ENCODE measurements at regions not wholly inside any gene's neighbourhood (a gene's known extent, or its start where the extent isn't known, plus 50 kb on each side); places are given as distances from the start of the nearest gene placed in this dataset.

DNA sequence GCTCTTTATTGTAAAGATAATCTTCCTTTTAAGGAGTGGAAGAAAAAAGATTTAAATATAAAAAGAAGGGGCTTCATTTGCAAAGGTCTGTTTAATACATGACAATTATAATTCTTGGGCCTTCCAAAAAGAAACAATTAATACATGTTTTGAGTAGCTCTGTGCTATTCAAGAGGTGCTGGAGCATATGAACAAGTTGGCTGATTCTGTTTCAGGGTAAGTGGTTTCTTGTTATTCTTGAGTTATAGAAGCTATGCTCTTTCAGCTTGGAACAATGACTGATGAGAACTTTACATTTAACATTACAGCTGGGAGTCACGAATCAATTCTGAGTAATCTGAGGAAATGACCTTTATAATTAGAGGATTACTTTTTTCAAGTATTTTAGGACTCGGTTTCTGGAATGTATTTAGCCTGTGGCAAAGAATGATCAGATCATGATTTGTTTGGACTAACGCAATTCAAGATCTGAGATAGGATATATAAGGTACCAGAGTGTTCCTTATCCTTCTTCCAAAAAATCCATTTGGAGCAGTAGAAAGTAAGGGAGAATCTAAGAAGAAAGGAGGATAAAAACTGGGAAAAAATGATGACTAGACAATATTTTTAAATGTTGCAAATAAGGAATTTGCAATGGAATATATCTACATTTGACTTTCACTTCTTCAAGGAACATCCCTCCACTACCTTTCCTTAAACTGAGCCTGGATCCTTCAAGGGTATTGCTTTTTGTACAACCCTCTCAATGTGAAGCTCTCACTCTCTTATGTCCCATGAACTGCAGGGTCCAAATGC is 77.1 kb upstream of the KCTD3 start:
- H3K4me2 ChIP-seq (ENCODE audit: insufficient read depth, low read length), result no peak overlapping the region
- DNase-seq (ENCODE audit: extremely low read depth in 1 of 4, low spot score in 3 of 4), result no peak
- CTCF ChIA-PET (ENCODE audit: low intra/inter-chr PET ratio), result no interaction called here
- H3K36me3 ChIP-seq (ENCODE audit: control insufficient read depth, insufficient read depth, low read length), result no peaks in the 10 kb centered on the region
- no peak for ATAC-seq
- H3K27ac ChIP-seq (ENCODE audit: extremely low read depth, low read depth, low read length), result no peak overlapping the region
- no peak overlapping the region for H3K4me3 ChIP-seq
- 2% methylated on average over 3 of the region's 3 CpGs for WGBS (ENCODE audit: insufficient coverage, low coverage, missing lambda C conversion rate)
- H4K20me1 ChIP-seq (replicated peaks; ENCODE audit: control insufficient read depth, insufficient read depth, low read length), result no peaks in the 10 kb centered on the region
- no peaks in the 10 kb centered on the region for H3K4me1 ChIP-seq (replicated peaks in 1 of 2; ENCODE audit: control insufficient read depth in 2 of 2, insufficient read depth in 2 of 2, low read length in 2 of 2)
- H3K9ac ChIP-seq (ENCODE audit: insufficient read depth in 1 of 2, low read depth in 2 of 2, low read length in 2 of 2), result no peak overlapping the region
- no peaks in the 10 kb centered on the region for H3K9me1 ChIP-seq (ENCODE audit: control insufficient read depth, insufficient read depth, low read length)
- no peak overlapping the region for H2AFZ ChIP-seq (ENCODE audit: low read depth, low read length)
- intact Hi-C loops (cut with micrococcal nuclease), result loop anchor here (10.0 kb wide), 1 partner anchor 55 kb away; no protein-coding TSS in a partner anchor
- POLR2A ChIA-PET, result interaction anchor here (0.5 to 0.7 kb wide), 2 partner anchors 17 to 1097 kb away, joined by 3 to 4 read pairs; no protein-coding TSS in a partner anchor
- TF ChIP-seq, protein P1, sequence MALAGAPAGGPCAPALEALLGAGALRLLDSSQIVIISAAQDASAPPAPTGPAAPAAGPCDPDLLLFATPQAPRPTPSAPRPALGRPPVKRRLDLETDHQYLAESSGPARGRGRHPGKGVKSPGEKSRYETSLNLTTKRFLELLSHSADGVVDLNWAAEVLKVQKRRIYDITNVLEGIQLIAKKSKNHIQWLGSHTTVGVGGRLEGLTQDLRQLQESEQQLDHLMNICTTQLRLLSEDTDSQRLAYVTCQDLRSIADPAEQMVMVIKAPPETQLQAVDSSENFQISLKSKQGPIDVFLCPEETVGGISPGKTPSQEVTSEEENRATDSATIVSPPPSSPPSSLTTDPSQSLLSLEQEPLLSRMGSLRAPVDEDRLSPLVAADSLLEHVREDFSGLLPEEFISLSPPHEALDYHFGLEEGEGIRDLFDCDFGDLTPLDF (CRISPR knock-in tag; IDR thresholded peaks at IDR 0.05), result no peak
- TF ChIP-seq FUS (optimal IDR thresholded peaks at IDR 0.05; ENCODE audit: low read depth, low read length) (no peak), ZNF583 (CRISPR knock-in tag; IDR thresholded peaks at IDR 0.05) (no peak), TFAM (CRISPR knock-in tag; conservative IDR thresholded peaks at IDR 0.05) (no peak), BHLHE40 (IDR thresholded peaks at IDR 0.05; ENCODE audit: low read length) (no peak), DIDO1 (tag; IDR thresholded peaks at IDR 0.05; ENCODE audit: low read depth) (no peak), FOXJ3 (CRISPR knock-in tag; IDR thresholded peaks at IDR 0.05) (no peak), TEAD4 (IDR thresholded peaks at IDR 0.05; ENCODE audit: low read length) (no peak), TEAD4 (CRISPR knock-in tag; IDR thresholded peaks at IDR 0.05; ENCODE audit: borderline replicate concordance) (no peak), MAFK (IDR thresholded peaks at IDR 0.05; ENCODE audit: low read length) (peak; percentile 97), ZNF316 (IDR thresholded peaks at IDR 0.05) (peak; percentile 93), SMAD3 (CRISPR knock-in tag; conservative IDR thresholded peaks at IDR 0.05) (no peak), MAFF (IDR thresholded peaks at IDR 0.05; ENCODE audit: low read length) (peak; percentile 96), C11orf30 (IDR thresholded peaks at IDR 0.05; ENCODE audit: low read depth) (peak; percentile 78), HDAC8 (tag; IDR thresholded peaks at IDR 0.05) (no peak), SOX6 (IDR thresholded peaks at IDR 0.05) (no peak), ADNP (tag; IDR thresholded peaks at IDR 0.05) (no peak), MAFG (tag; conservative IDR thresholded peaks at IDR 0.05) (peak; percentile 89), RFX5 (IDR thresholded peaks at IDR 0.05; ENCODE audit: low read depth, low read length) (no peak)
- TF ChIP-seq, protein P2, sequence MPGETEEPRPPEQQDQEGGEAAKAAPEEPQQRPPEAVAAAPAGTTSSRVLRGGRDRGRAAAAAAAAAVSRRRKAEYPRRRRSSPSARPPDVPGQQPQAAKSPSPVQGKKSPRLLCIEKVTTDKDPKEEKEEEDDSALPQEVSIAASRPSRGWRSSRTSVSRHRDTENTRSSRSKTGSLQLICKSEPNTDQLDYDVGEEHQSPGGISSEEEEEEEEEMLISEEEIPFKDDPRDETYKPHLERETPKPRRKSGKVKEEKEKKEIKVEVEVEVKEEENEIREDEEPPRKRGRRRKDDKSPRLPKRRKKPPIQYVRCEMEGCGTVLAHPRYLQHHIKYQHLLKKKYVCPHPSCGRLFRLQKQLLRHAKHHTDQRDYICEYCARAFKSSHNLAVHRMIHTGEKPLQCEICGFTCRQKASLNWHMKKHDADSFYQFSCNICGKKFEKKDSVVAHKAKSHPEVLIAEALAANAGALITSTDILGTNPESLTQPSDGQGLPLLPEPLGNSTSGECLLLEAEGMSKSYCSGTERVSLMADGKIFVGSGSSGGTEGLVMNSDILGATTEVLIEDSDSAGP (CRISPR knock-in tag; IDR thresholded peaks at IDR 0.05), result no peak
- TF ChIP-seq, protein P3, sequence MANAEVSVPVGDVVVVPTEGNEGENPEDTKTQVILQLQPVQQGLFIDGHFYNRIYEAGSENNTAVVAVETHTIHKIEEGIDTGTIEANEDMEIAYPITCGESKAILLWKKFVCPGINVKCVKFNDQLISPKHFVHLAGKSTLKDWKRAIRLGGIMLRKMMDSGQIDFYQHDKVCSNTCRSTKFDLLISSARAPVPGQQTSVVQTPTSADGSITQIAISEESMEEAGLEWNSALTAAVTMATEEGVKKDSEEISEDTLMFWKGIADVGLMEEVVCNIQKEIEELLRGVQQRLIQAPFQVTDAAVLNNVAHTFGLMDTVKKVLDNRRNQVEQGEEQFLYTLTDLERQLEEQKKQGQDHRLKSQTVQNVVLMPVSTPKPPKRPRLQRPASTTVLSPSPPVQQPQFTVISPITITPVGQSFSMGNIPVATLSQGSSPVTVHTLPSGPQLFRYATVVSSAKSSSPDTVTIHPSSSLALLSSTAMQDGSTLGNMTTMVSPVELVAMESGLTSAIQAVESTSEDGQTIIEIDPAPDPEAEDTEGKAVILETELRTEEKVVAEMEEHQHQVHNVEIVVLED (CRISPR knock-in tag; IDR thresholded peaks at IDR 0.05), result no peak
- in situ Hi-C loops (cut with MboI), result no loop called here
- H3K27me3 ChIP-seq (ENCODE audit: control insufficient read depth in 2 of 2, insufficient read depth in 2 of 2, low read length in 2 of 2), result no peaks in the 10 kb centered on the region
- no peaks in the 10 kb centered on the region for H3K79me2 ChIP-seq (ENCODE audit: control insufficient read depth, insufficient read depth, low read length)
- no TSS peak for BruUV-seq (replicated peaks)
- H3K9me3 ChIP-seq (replicated peaks; ENCODE audit: control insufficient read depth, insufficient read depth, low read depth, low read length), result no peaks in the 10 kb centered on the region
- no peak for FAIRE-seq
